HG03432 (cell line): ENCODE measurements at regions not wholly inside any gene's neighbourhood (a gene's known extent, or its start where the extent isn't known, plus 50 kb on each side); places are given as distances from the start of the nearest gene placed in this dataset.
"Not testable (repeated sequence)": the region's sequence is repeated elsewhere in the genome, so short reads cannot be mapped to it uniquely, and the experiment has no call there.

Experiments used
- ATAC-seq: cut with Tn5 transposase; IDR thresholded peaks from one replicate; pipeline ENCODE4 v1.9.1; 2021; ENCODE audit warnings: mild to moderate bottlenecking, moderate library complexity; ENCODE audit not compliant: unreplicated experiment

- ATAC-seq = not testable (repeated sequence)
Observed at GRCh38 chr6:134537765-134538164, 219.9 kb upstream of the SGK1 start.

- no peak for ATAC-seq
Observed at GRCh38 chr6:134537146-134537555, 219.2 kb upstream of the SGK1 start.

- ATAC-seq = no peak
Observed at GRCh38 chr6:134535831-134536230, 217.9 kb upstream of the SGK1 start.

- no peak for ATAC-seq
Observed at GRCh38 chr6:134534708-134535149, 216.8 kb upstream of the SGK1 start.

- no peak for ATAC-seq
Observed at GRCh38 chr6:134533991-134534390, 216.1 kb upstream of the SGK1 start.

- ATAC-seq = no peak
Observed at GRCh38 chr6:134532694-134533624, 215.0 kb upstream of the SGK1 start.

GRCh38 chr6:134531611-134532010, 213.7 kb upstream of the SGK1 start:
- ATAC-seq = no peak

- ATAC-seq = no peak
Observed at GRCh38 chr6:134531188-134531551, 213.3 kb upstream of the SGK1 start.

- ATAC-seq = no peak
Observed at GRCh38 chr6:134529921-134530320, 212.0 kb upstream of the SGK1 start.

- no peak for ATAC-seq
Observed at GRCh38 chr6:134529305-134529704, 211.4 kb upstream of the SGK1 start.

GRCh38 chr6:134527108-134527787, 209.3 kb upstream of the SGK1 start:
- ATAC-seq = no peak

- ATAC-seq = no peak
Observed at GRCh38 chr6:134525190-134525868, 207.4 kb upstream of the SGK1 start.

GRCh38 chr6:134523903-134524650, 206.2 kb upstream of the SGK1 start:
- ATAC-seq = no peak

GRCh38 chr6:134523051-134523450, 205.1 kb upstream of the SGK1 start:
- no peak for ATAC-seq

- no peak for ATAC-seq
Observed at GRCh38 chr6:134521116-134521501, 203.2 kb upstream of the SGK1 start.

- ATAC-seq = no peak
Observed at GRCh38 chr6:134520181-134521115, 202.5 kb upstream of the SGK1 start.

GRCh38 chr6:134519465-134519864, 201.6 kb upstream of the SGK1 start:
- ATAC-seq = peak; percentile 79

GRCh38 chr6:134517868-134518267, 200.0 kb upstream of the SGK1 start:
- ATAC-seq = no peak

GRCh38 chr6:134517145-134517658, 199.3 kb upstream of the SGK1 start:
- ATAC-seq = no peak

GRCh38 chr6:134516582-134516981, 198.7 kb upstream of the SGK1 start:
- ATAC-seq = no peak
